HCT116 (cell line): ENCODE measurements at regions not wholly inside any gene's neighbourhood (a gene's known extent, or its start where the extent isn't known, plus 50 kb on each side); places are given as distances from the start of the nearest gene placed in this dataset.

Source experiments
- ATAC-seq: fragments of 200-7000 bp; cut with Tn5 transposase; 2 replicates; pipeline ENCODE4 v1.9.1; 2020; ENCODE audit warnings: mild to moderate bottlenecking, moderate library complexity
- BruUV-seq: library from RNA; stranded (reverse); fragments of 400-500 nt; replicated peaks from 2 replicates; lab custom pipeline; 2021; lab: Mats Ljungman, UMichigan
- CTCF ChIA-PET: fragments of 300-600 bp; sonication (Branson Sonifier 250); formaldehyde crosslinking; loops from one replicate; lab custom pipeline; 2021; ENCODE audit warnings: antibody characterized with exemption; lab: Charles Lee
- POLR2A ChIA-PET: fragments of 300-600, 350-600 bp; sonication (Branson Sonifier 250); formaldehyde crosslinking; loops from one replicate; lab custom pipeline; 2021; ENCODE audit warnings: antibody characterized with exemption; lab: Charles Lee
- RAD21 ChIA-PET, 2 experiments: fragments of 300-600 bp; sonication (Branson Sonifier 250); formaldehyde crosslinking; loops; one replicate each; lab custom pipeline; 2023; ENCODE audit warnings: low total read pairs in 2 of 2; ENCODE audit not compliant: uncharacterized antibody in 2 of 2, unreplicated experiment in 2 of 2, low non-redundant PET in 1 of 2; lab: Charles Lee
- DNase-seq: peaks from one replicate; pipeline ENCODE4 v3.0.0-alpha.2; 2010; ENCODE audit warnings: low read depth, low spot score
- H2AFZ ChIP-seq: fragments of 200-600 bp; shearing (Covaris generic), sonication (generic); 2 replicates; pipeline ENCODE4 v1.6.1; 2017; ENCODE audit warnings: low read depth, mixed run types, mixed read lengths, antibody characterized with exemption, low read length; ENCODE audit not compliant: poor library complexity, severe bottlenecking
- H3K27ac ChIP-seq: 2 replicates; pipeline ENCODE4 v1.5.1; 2012; ENCODE audit warnings: low read depth, low read length
- H3K27me3 ChIP-seq: fragments of 200-600 bp; sonication (generic); 2 replicates; pipeline ENCODE4 v1.6.1; 2016; ENCODE audit warnings: mixed run types, low read length, mixed read lengths; ENCODE audit not compliant: insufficient read depth
- H3K36me3 ChIP-seq, 2 experiments: fragments of 200-500 bp in 1 of 2; fragments of 200-600 bp in 1 of 2; sonication (Bioruptor generic) in 1 of 2; sonication (generic) in 1 of 2; 2 replicates each; pipeline versions ENCODE4 v1.5.1 to v1.6.1; 2014 to 2016; ENCODE audit warnings: low read length in 2 of 2, inconsistent platforms in 1 of 2, mixed read lengths in 1 of 2, mixed run types in 1 of 2; ENCODE audit not compliant: insufficient read depth in 2 of 2, control insufficient read depth in 1 of 2
- H3K4me1 ChIP-seq, 2 experiments: fragments of 200-600 bp in 1 of 2; sonication (generic) in 1 of 2; 2 replicates each; pipeline versions ENCODE4 v1.5.1 to v1.6.1; 2012 to 2017; ENCODE audit warnings: low read length in 2 of 2, inconsistent platforms in 1 of 2, mild to moderate bottlenecking in 1 of 2, mixed read lengths in 1 of 2, mixed run types in 1 of 2, moderate library complexity in 1 of 2; ENCODE audit not compliant: insufficient read depth in 2 of 2, control insufficient read depth in 1 of 2
- H3K4me2 ChIP-seq: fragments of 200-600 bp; sonication (generic); 2 replicates; pipeline ENCODE4 v1.6.1; 2017; ENCODE audit warnings: mixed run types, low read length, mixed read lengths
- H3K4me3 ChIP-seq, 2 experiments: fragments of 200-600 bp in 1 of 2; sonication (generic) in 1 of 2; replicated peaks in 1 of 2; 2 replicates each; pipeline ENCODE4 v1.5.1; 2011 to 2016; ENCODE audit warnings: low read length in 2 of 2, control low read depth in 1 of 2, low read depth in 1 of 2, mild to moderate bottlenecking in 1 of 2, mixed read lengths in 1 of 2, mixed run types in 1 of 2
- H3K79me2 ChIP-seq: fragments of 200-600 bp; sonication (generic); 2 replicates; pipeline ENCODE4 v1.6.1; 2017; ENCODE audit warnings: mild to moderate bottlenecking, mixed run types, low read length, moderate library complexity, mixed read lengths; ENCODE audit not compliant: insufficient read depth
- H3K9ac ChIP-seq: fragments of 200-600 bp; sonication (generic); 2 replicates; pipeline ENCODE4 v1.6.1; 2016; ENCODE audit warnings: low read length, mixed read lengths
- H3K9me2 ChIP-seq: fragments of 200-600 bp; sonication (generic), shearing (Covaris generic); 2 replicates; pipeline ENCODE4 v1.6.1; 2017; ENCODE audit warnings: mixed run types, mild to moderate bottlenecking, moderate library complexity; ENCODE audit not compliant: insufficient read depth
- H3K9me3 ChIP-seq, 2 experiments: fragments of 200-500 bp in 1 of 2; fragments of 200-600 bp in 1 of 2; sonication (Bioruptor generic) in 1 of 2; sonication (generic) in 1 of 2; 2 replicates each; pipeline ENCODE4 v1.6.1; 2014 to 2017; ENCODE audit warnings: low read length in 2 of 2, mixed read lengths in 2 of 2, inconsistent platforms in 1 of 2, low read depth in 1 of 2, mild to moderate bottlenecking in 1 of 2, mixed run types in 1 of 2, moderate library complexity in 1 of 2; ENCODE audit not compliant: control insufficient read depth in 1 of 2, insufficient read depth in 1 of 2
- H4K20me1 ChIP-seq: fragments of 200-600 bp; sonication (generic), shearing (Covaris generic); 2 replicates; pipeline ENCODE4 v1.6.1; 2017; ENCODE audit warnings: mixed run types, mild to moderate bottlenecking, moderate library complexity; ENCODE audit not compliant: insufficient read depth
- CBX3 ChIP-seq: IDR thresholded peaks from 2 replicates; pipeline ENCODE4 v1.6.1; 2012; ENCODE audit warnings: low read depth
- CEBPB ChIP-seq: IDR thresholded peaks from 2 replicates; pipeline ENCODE4 v1.6.1; 2012; ENCODE audit warnings: low read depth
- FOSL1 ChIP-seq: IDR thresholded peaks from 2 replicates; pipeline ENCODE4 v1.6.1; 2012; ENCODE audit warnings: low read depth
- JUND ChIP-seq: IDR thresholded peaks from 2 replicates; pipeline ENCODE4 v1.6.1; 2012
- POLR2AphosphoS5 ChIP-seq: IDR thresholded peaks from 2 replicates; pipeline ENCODE4 v1.6.1; 2011; ENCODE audit warnings: mild to moderate bottlenecking, low read depth, low read length, moderate library complexity
- SIN3A ChIP-seq: IDR thresholded peaks from 2 replicates; pipeline ENCODE4 v1.6.1; 2012; ENCODE audit warnings: low read depth
- SRF ChIP-seq: IDR thresholded peaks from 2 replicates; pipeline ENCODE4 v1.6.1; 2012; ENCODE audit warnings: low read depth
- TCF7L2 ChIP-seq: IDR thresholded peaks from 2 replicates; pipeline ENCODE4 v1.7.0; 2011; ENCODE audit warnings: borderline replicate concordance, inconsistent platforms; ENCODE audit not compliant: insufficient read depth, insufficient read length; ENCODE audit errors: extremely low read depth
- ZNF274 ChIP-seq: fragments of 200-500 bp; sonication (Bioruptor generic); IDR thresholded peaks from 2 replicates; pipeline ENCODE4 v1.6.1; 2014; ENCODE audit warnings: mild to moderate bottlenecking, low read depth, low read length, inconsistent platforms
- intact Hi-C: fragments of 100-400 bp; cut with micrococcal nuclease; formaldehyde crosslinking; loops from 2 replicates; pipeline ENCODE4 v1.10.0; 2022
- TF ChIP-seq, protein P1 (sequence below): IDR thresholded peaks from 2 replicates; pipeline ENCODE4 v1.6.1; 2011; ENCODE audit warnings: mild to moderate bottlenecking, low read length, moderate library complexity; ENCODE audit not compliant: insufficient replicate concordance; ENCODE audit errors: extremely low read depth
- TF ChIP-seq, protein P2 (sequence below): IDR thresholded peaks from 2 replicates; pipeline ENCODE4 v1.6.1; 2012; ENCODE audit warnings: low read depth

DNA sequence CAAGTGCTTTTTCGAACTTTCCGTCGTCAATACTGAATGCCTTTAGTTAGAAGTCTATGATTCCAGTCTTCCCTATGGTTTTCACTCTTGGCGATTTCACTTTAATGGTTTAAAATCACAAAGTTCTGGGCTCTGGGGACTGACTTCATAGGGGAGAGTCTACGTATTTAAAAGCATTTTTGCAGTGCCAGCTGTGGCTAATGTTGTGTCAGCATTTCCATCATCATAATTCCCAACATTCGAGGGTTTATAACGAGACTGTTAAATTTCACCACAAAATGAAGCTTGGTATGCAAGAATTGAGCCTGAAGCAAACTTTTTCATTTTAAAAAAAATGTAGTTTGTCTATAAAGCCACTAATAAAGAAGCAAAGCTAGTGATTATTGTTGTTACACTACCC is 242.7 kb downstream of the SOX4 start:
- H3K79me2 ChIP-seq = no peaks in the 10 kb centered on the region
- H3K9me2 ChIP-seq = no peaks in the 10 kb centered on the region
- H3K9ac ChIP-seq = no peak overlapping the region
- no TSS peak for BruUV-seq
- ATAC-seq (no peak), DNase-seq (no peak)
- ChIA-PET CTCF (no interaction called here), RAD21 (no interaction called here), POLR2A (no interaction called here)
- no peak overlapping the region for H2AFZ ChIP-seq
- H3K9me3 ChIP-seq = no peaks in the 10 kb centered on the region
- no peak overlapping the region for H3K4me2 ChIP-seq
- H3K36me3 ChIP-seq = no peaks in the 10 kb centered on the region
- TF ChIP-seq, protein P1, sequence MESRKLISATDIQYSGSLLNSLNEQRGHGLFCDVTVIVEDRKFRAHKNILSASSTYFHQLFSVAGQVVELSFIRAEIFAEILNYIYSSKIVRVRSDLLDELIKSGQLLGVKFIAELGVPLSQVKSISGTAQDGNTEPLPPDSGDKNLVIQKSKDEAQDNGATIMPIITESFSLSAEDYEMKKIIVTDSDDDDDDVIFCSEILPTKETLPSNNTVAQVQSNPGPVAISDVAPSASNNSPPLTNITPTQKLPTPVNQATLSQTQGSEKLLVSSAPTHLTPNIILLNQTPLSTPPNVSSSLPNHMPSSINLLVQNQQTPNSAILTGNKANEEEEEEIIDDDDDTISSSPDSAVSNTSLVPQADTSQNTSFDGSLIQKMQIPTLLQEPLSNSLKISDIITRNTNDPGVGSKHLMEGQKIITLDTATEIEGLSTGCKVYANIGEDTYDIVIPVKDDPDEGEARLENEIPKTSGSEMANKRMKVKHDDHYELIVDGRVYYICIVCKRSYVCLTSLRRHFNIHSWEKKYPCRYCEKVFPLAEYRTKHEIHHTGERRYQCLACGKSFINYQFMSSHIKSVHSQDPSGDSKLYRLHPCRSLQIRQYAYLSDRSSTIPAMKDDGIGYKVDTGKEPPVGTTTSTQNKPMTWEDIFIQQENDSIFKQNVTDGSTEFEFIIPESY = no peak
- no peak for TF ChIP-seq CEBPB
- TF ChIP-seq CBX3 = no peak
- TF ChIP-seq JUND = no peak
- TF ChIP-seq FOSL1 = no peak
- no peak for TF ChIP-seq TCF7L2
- TF ChIP-seq POLR2AphosphoS5 = no peak
- TF ChIP-seq, protein P2, sequence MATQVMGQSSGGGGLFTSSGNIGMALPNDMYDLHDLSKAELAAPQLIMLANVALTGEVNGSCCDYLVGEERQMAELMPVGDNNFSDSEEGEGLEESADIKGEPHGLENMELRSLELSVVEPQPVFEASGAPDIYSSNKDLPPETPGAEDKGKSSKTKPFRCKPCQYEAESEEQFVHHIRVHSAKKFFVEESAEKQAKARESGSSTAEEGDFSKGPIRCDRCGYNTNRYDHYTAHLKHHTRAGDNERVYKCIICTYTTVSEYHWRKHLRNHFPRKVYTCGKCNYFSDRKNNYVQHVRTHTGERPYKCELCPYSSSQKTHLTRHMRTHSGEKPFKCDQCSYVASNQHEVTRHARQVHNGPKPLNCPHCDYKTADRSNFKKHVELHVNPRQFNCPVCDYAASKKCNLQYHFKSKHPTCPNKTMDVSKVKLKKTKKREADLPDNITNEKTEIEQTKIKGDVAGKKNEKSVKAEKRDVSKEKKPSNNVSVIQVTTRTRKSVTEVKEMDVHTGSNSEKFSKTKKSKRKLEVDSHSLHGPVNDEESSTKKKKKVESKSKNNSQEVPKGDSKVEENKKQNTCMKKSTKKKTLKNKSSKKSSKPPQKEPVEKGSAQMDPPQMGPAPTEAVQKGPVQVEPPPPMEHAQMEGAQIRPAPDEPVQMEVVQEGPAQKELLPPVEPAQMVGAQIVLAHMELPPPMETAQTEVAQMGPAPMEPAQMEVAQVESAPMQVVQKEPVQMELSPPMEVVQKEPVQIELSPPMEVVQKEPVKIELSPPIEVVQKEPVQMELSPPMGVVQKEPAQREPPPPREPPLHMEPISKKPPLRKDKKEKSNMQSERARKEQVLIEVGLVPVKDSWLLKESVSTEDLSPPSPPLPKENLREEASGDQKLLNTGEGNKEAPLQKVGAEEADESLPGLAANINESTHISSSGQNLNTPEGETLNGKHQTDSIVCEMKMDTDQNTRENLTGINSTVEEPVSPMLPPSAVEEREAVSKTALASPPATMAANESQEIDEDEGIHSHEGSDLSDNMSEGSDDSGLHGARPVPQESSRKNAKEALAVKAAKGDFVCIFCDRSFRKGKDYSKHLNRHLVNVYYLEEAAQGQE = no peak
- TF ChIP-seq ZNF274 = no peak
- TF ChIP-seq SRF = no peak
- no peak for TF ChIP-seq SIN3A
- no peak overlapping the region for H3K4me3 ChIP-seq
- H4K20me1 ChIP-seq = no peaks in the 10 kb centered on the region
- H3K27ac ChIP-seq = no peak overlapping the region
- intact Hi-C loops = no loop called here
- H3K4me1 ChIP-seq = no peaks in the 10 kb centered on the region
- no peaks in the 10 kb centered on the region for H3K27me3 ChIP-seq
